A673 (cell line): ENCODE measurements at regions not wholly inside any gene's neighbourhood (a gene's known extent, or its start where the extent isn't known, plus 50 kb on each side); places are given as distances from the start of the nearest gene placed in this dataset.

ENCODE experiments used
- BruUV-seq: library from RNA; stranded (reverse); fragments of 400-500 nt; replicated peaks from 2 replicates; lab custom pipeline; 2021; lab: Mats Ljungman, UMichigan
- CTCF ChIA-PET: fragments of 300-600 bp; sonication (Branson Sonifier 250); formaldehyde crosslinking; loops from one replicate; lab custom pipeline; 2022; ENCODE audit warnings: antibody characterized with exemption; lab: Charles Lee
- POLR2A ChIA-PET: fragments of 300-600 bp; sonication (Branson Sonifier 250); formaldehyde crosslinking; loops from one replicate; lab custom pipeline; 2022; ENCODE audit warnings: antibody characterized with exemption; ENCODE audit not compliant: low non-redundant PET; lab: Charles Lee
- DNase-seq: peaks from one replicate; pipeline ENCODE4 v3.0.0-alpha.2; 2015; ENCODE audit warnings: low spot score
- H3K27ac ChIP-seq: fragments of 200-600 bp; sonication (generic); 2 replicates; pipeline ENCODE4 v1.5.1; 2016; ENCODE audit warnings: mixed run types, low read depth, mild to moderate bottlenecking, mixed read lengths, antibody characterized with exemption, low read length; ENCODE audit not compliant: poor library complexity, severe bottlenecking
- H3K27me3 ChIP-seq: fragments of 200-600 bp; sonication (generic); replicated peaks from 2 replicates; pipeline ENCODE4 v1.6.1; 2017; ENCODE audit warnings: mixed run types, low read depth, mild to moderate bottlenecking, mixed read lengths, antibody characterized with exemption, low read length; ENCODE audit not compliant: insufficient read depth, poor library complexity
- H3K36me3 ChIP-seq: fragments of 200-600 bp; sonication (generic); 2 replicates; pipeline ENCODE4 v1.6.1; 2016; ENCODE audit warnings: mixed run types, mild to moderate bottlenecking, mixed read lengths, antibody characterized with exemption, low read length; ENCODE audit not compliant: insufficient read depth, poor library complexity, severe bottlenecking
- H3K4me1 ChIP-seq: fragments of 200-600 bp; sonication (generic); 2 replicates; pipeline ENCODE4 v1.6.1; 2017; ENCODE audit warnings: mixed run types, mild to moderate bottlenecking, mixed read lengths, antibody characterized with exemption, low read length; ENCODE audit not compliant: insufficient read depth, poor library complexity, severe bottlenecking
- H3K4me3 ChIP-seq: fragments of 200-600 bp; sonication (generic); 2 replicates; pipeline ENCODE4 v1.5.1; 2016; ENCODE audit warnings: low read depth, mixed run types, mild to moderate bottlenecking, mixed read lengths, low read length; ENCODE audit not compliant: poor library complexity, severe bottlenecking
- H3K9me3 ChIP-seq: fragments of 200-600 bp; sonication (generic); 2 replicates; pipeline ENCODE4 v1.6.1; 2016; ENCODE audit warnings: mixed run types, low read depth, mild to moderate bottlenecking, mixed read lengths, antibody characterized with exemption, low read length; ENCODE audit not compliant: poor library complexity, severe bottlenecking
- EZH2 ChIP-seq: fragments of 200-600 bp; sonication (generic); IDR thresholded peaks from 2 replicates; pipeline ENCODE4 v1.6.1; 2017; ENCODE audit warnings: borderline replicate concordance, low read depth, mild to moderate bottlenecking, mixed read lengths, antibody characterized with exemption, low read length; ENCODE audit not compliant: poor library complexity, severe bottlenecking
- intact Hi-C: fragments of 100-400 bp; cut with micrococcal nuclease; formaldehyde crosslinking; loops from one replicate; pipeline ENCODE4 v1.10.0; 2022; ENCODE audit not compliant: unreplicated experiment
- TF ChIP-seq, protein P1 (sequence below): fragments of 300-800, 200-600 bp; sonication (generic); conservative IDR thresholded peaks from 2 replicates; pipeline ENCODE4 v1.5.1; 2017; ENCODE audit warnings: low read depth, mild to moderate bottlenecking, antibody characterized with exemption, low read length, moderate library complexity, mixed read lengths

DNA sequence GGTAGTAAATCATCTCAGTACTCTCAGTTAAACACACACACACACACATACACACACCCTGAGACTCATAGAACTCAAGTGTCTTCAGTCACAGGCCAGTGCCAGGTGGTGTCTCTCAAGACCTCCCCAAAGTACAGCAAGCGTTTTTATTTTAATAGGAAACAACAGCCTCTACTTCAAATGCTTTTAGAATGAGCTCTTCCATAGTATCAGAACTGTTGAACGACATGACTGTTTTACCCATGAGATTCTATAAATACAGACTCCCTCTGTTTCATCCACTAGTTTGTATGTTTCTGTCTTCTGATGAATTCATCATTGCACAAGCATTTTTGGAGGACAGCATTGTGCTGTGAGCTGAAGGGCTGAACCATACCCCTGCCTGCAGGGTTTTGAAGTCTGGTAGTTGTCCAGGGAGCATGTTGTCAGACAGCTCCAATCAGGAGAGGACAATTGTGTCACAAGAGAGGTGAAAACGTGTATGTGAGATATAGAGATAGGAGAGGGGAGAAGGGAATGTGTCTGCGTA, 201.0 kb upstream of the BCL6 start:
- Histone ChIP-seq H3K4me3 (no peak overlapping the region), H3K27me3 (peaks cover 4% of the 10 kb centered on the region), H3K4me1 (no peaks in the 10 kb centered on the region), H3K9me3 (no peaks in the 10 kb centered on the region), H3K36me3 (no peaks in the 10 kb centered on the region), H3K27ac (no peak overlapping the region)
- POLR2A ChIA-PET: no interaction called here
- CTCF ChIA-PET: no interaction called here
- no peak for DNase-seq
- TF ChIP-seq, protein P1, sequence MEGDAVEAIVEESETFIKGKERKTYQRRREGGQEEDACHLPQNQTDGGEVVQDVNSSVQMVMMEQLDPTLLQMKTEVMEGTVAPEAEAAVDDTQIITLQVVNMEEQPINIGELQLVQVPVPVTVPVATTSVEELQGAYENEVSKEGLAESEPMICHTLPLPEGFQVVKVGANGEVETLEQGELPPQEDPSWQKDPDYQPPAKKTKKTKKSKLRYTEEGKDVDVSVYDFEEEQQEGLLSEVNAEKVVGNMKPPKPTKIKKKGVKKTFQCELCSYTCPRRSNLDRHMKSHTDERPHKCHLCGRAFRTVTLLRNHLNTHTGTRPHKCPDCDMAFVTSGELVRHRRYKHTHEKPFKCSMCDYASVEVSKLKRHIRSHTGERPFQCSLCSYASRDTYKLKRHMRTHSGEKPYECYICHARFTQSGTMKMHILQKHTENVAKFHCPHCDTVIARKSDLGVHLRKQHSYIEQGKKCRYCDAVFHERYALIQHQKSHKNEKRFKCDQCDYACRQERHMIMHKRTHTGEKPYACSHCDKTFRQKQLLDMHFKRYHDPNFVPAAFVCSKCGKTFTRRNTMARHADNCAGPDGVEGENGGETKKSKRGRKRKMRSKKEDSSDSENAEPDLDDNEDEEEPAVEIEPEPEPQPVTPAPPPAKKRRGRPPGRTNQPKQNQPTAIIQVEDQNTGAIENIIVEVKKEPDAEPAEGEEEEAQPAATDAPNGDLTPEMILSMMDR: no peak
- no peak for TF ChIP-seq EZH2
- BruUV-seq: no TSS peak
- intact Hi-C loops: no loop called here

DNA sequence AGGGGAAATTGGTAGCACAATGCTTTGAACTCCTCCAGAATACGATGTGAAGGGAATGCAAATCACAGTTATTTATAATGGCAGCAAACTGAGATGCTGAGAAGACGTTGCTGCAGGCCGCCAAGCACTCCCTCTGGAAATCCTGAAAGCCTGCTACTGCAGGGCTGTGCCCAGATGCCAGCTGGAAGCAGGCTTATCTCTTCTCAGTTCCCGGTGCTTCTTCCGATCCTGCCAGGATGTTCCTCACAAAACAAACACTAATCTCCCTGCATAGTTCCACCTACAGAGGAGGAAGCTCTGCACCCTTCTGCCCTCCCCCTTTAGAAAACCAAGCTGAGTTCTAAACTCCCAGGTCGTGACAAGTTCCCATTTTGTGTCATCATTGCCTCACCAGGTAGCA, 201.7 kb upstream of the BCL6 start:
- Histone ChIP-seq H3K27ac (no peak overlapping the region), H3K4me3 (no peak overlapping the region), H3K36me3 (no peaks in the 10 kb centered on the region), H3K27me3 (peaks cover 2% of the 10 kb centered on the region), H3K4me1 (no peaks in the 10 kb centered on the region), H3K9me3 (no peaks in the 10 kb centered on the region)
- DNase-seq: no peak
- TF ChIP-seq, protein P1: no peak
- TF ChIP-seq EZH2: no peak
- ChIA-PET POLR2A (interaction anchor here (0.6 kb wide), 1 partner anchor 36 kb away, joined by 3 read pairs; no protein-coding TSS in a partner anchor), CTCF (no interaction called here)
- intact Hi-C loops: no loop called here
- BruUV-seq: no TSS peak

DNA sequence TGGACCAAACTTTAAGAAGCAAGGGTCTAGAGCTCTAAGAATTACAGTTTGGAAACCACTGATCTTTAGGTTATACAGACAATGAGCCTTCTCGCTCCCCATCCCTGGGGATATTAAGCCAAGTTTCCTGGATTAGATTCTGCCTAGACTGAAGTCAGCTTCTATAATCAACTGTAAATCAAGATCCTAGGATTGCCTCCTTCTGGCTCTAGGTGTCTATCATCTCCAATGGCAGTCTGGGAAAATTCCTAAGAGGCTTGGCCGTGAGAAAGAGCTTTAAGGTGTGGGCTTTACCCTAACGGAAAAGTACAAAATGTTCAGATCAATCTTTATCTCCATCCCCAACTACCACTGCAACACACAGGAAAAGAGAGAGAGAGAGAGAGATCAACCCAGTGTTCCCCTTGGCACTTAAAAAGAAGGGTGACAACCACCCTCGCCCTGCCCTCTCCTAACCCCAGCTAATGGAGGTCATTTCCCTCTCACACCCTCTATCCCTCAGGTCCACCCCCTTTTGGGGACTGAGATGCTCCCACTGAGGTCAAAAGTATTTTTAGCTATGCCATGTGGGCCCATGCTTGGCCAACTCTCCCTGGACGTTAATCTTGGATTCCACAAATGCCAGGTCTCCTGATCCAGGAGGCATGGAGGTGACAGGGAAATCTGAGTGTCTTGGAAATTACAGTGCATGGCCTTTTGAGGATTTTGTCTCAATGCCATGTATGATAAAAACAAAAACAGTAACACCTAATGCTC, 202.8 kb upstream of the BCL6 start:
- no TSS peak for BruUV-seq
- no peaks in the 10 kb centered on the region for H3K36me3 ChIP-seq
- intact Hi-C loops: no loop called here
- CTCF ChIA-PET: no interaction called here
- H3K27me3 ChIP-seq: no peaks in the 10 kb centered on the region
- TF ChIP-seq, protein P1: no peak
- no peak for TF ChIP-seq EZH2
- POLR2A ChIA-PET: no interaction called here
- no peaks in the 10 kb centered on the region for H3K9me3 ChIP-seq
- no peak overlapping the region for H3K4me3 ChIP-seq
- no peak for DNase-seq
- no peaks in the 10 kb centered on the region for H3K4me1 ChIP-seq
- no peak overlapping the region for H3K27ac ChIP-seq
